ENCODE measurements at regions not wholly inside any gene's neighbourhood (a gene's known extent, or its start where the extent isn't known, plus 50 kb on each side); places are given as distances from the start of the nearest gene placed in this dataset.
"Not testable (repeated sequence)": the region's sequence is repeated elsewhere in the genome, so short reads cannot be mapped to it uniquely, and the experiment has no call there.

DNA sequence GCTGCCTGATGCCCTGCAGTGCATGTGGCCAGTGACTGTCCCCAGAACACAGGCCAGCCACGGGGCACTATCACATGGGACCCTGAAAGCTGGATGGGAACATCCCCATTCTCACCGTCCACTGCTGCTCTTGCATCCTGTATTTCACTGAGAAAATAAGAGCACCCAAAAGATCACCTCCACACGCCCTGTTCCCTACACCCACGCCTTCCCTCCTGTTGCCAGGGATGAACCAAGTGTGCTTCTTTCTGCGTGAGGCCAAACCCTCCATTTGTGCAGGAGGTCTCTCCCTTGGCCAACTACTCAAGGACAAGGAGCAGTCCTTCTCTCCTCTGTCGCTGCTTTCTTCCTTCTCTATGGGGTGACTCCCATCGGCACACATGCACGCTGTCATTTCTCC is 118.3 kb downstream of the LRRC37A3 start:
- H3K36me3 ChIP-seq (ENCODE audit: control insufficient read depth, insufficient read depth, low read length); POLR2A ChIA-PET; CTCF ChIA-PET; DNase-seq (ENCODE audit: low read depth); H3K4me3 ChIP-seq (ENCODE audit: low read depth, low read length); H3K27me3 ChIP-seq (ENCODE audit: control insufficient read depth, insufficient read depth, low read length): not testable (repeated sequence)

DNA sequence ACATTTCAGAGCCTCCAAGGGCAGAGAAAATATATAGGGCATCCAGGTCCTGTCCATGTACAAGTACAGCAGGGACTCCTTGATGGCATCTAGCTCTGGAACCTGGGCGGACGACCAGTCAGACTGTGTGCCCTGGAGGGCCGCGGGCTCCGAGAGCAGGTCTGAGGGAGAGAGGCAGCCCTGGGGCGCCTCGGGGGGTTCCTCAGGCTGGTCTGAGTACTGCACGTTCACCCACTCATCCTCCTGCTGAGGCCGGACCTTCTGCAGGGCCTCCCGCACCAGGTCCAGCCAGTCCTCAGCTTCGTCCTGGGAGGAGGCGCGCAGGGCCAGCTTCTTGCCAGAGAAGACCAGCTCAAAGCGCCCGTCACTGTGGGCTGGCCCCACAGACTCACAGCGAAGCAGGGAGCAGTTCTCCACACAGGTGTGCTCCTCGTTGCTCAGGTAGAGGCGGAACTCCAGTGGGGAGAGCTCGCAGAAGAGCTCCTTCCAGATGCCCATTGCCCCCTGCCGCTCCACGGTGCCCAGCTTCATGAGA is 118.8 kb downstream of the LRRC37A3 start:
- H3K27me3 ChIP-seq (ENCODE audit: control insufficient read depth, insufficient read depth, low read length); CTCF ChIA-PET; H3K36me3 ChIP-seq (ENCODE audit: control insufficient read depth, insufficient read depth, low read length); POLR2A ChIA-PET; DNase-seq (ENCODE audit: low read depth); H3K4me3 ChIP-seq (ENCODE audit: low read depth, low read length): not testable (repeated sequence)

- CTCF ChIA-PET; POLR2A ChIA-PET; H3K36me3 ChIP-seq (ENCODE audit: control insufficient read depth, insufficient read depth, low read length); H3K27me3 ChIP-seq (ENCODE audit: control insufficient read depth, insufficient read depth, low read length); H3K4me3 ChIP-seq (ENCODE audit: low read depth, low read length); DNase-seq (ENCODE audit: low read depth): not testable (repeated sequence)
Measured at GRCh38 chr17:64799543-64800188, 119.6 kb downstream of the LRRC37A3 start.

GRCh38 chr17:64798961-64799360 is 120.3 kb downstream of the LRRC37A3 start:
- DNase-seq (ENCODE audit: low read depth); H3K4me3 ChIP-seq (ENCODE audit: low read depth, low read length); H3K27me3 ChIP-seq (ENCODE audit: control insufficient read depth, insufficient read depth, low read length); H3K36me3 ChIP-seq (ENCODE audit: control insufficient read depth, insufficient read depth, low read length); CTCF ChIA-PET; POLR2A ChIA-PET: not testable (repeated sequence)

- H3K4me3 ChIP-seq (ENCODE audit: low read depth, low read length); H3K27me3 ChIP-seq (ENCODE audit: control insufficient read depth, insufficient read depth, low read length); POLR2A ChIA-PET; H3K36me3 ChIP-seq (ENCODE audit: control insufficient read depth, insufficient read depth, low read length); CTCF ChIA-PET; DNase-seq (ENCODE audit: low read depth): not testable (repeated sequence)
Measured at GRCh38 chr17:64798489-64798790, 120.8 kb downstream of the LRRC37A3 start.

DNA sequence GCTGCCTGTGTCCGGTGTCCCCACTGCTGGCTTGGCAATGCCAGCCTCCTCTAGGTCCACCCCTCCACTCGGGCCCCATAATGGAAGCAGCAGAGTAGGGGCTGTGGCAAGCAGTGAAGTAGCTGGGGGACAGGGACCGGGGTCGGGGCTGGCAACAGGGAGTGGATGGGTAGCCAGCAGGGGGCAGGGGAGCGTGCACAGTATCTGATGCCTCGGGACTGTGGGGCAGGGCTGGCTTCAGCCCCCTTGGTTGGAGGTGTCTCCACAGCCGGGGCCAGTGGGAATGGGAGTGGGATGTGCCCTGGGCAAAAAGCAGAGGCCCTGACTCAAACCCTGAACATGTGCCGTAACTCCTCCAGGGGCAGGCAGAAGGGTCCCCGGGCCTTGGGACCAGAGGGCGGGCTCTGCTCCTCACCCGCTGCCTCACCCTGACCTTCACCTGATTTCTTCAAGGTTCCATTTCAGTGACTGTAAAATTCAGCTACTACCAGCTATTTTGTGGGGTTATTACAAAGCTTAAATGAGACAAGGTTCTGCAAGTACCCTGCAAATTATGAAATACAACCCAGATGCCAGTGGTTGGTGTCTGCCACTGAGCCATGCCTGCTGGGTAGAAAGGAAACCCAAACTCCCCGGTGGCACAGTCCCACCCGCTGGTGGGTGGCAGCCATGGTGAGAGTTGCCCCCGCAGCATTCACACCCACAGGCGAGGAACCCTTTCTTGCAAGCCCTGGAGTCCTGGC is 121.4 kb downstream of the LRRC37A3 start:
- H3K27me3 ChIP-seq (ENCODE audit: control insufficient read depth, insufficient read depth, low read length); CTCF ChIA-PET; POLR2A ChIA-PET; DNase-seq (ENCODE audit: low read depth); H3K4me3 ChIP-seq (ENCODE audit: low read depth, low read length); H3K36me3 ChIP-seq (ENCODE audit: control insufficient read depth, insufficient read depth, low read length): not testable (repeated sequence)

DNA sequence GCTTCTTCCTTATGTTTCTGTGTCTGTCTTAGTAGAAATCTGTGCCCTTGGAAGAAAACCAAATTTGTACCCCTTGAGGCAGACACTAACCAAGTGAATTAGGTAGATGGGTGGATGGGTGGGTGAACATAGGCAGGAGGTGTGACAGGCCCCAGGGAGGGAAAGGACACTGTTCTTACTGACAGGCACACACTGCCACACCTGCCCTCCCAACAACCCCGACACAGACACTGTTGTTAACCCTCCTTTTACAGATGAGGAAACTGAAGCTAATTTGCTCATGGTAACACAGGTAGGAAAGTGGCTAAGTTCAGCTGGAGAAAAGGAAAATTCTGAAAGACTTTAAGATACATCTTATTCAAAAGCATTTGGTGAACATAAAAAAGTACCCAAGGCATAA is 123.9 kb downstream of the LRRC37A3 start:
- DNase-seq (ENCODE audit: low read depth); POLR2A ChIA-PET; H3K27me3 ChIP-seq (ENCODE audit: control insufficient read depth, insufficient read depth, low read length); CTCF ChIA-PET; H3K4me3 ChIP-seq (ENCODE audit: low read depth, low read length); H3K36me3 ChIP-seq (ENCODE audit: control insufficient read depth, insufficient read depth, low read length): not testable (repeated sequence)

- H3K36me3 ChIP-seq (ENCODE audit: control insufficient read depth, insufficient read depth, low read length); H3K4me3 ChIP-seq (ENCODE audit: low read depth, low read length); POLR2A ChIA-PET; CTCF ChIA-PET; DNase-seq (ENCODE audit: low read depth); H3K27me3 ChIP-seq (ENCODE audit: control insufficient read depth, insufficient read depth, low read length): not testable (repeated sequence)
Measured at GRCh38 chr17:64794548-64795274, 124.6 kb downstream of the LRRC37A3 start.

GRCh38 chr17:64794113-64794512 is 125.2 kb downstream of the LRRC37A3 start:
- DNase-seq (ENCODE audit: low read depth); H3K4me3 ChIP-seq (ENCODE audit: low read depth, low read length); H3K27me3 ChIP-seq (ENCODE audit: control insufficient read depth, insufficient read depth, low read length); CTCF ChIA-PET; POLR2A ChIA-PET; H3K36me3 ChIP-seq (ENCODE audit: control insufficient read depth, insufficient read depth, low read length): not testable (repeated sequence)

GRCh38 chr17:64792793-64793575 is 126.3 kb downstream of the LRRC37A3 start:
- H3K4me3 ChIP-seq (ENCODE audit: low read depth, low read length); POLR2A ChIA-PET; H3K36me3 ChIP-seq (ENCODE audit: control insufficient read depth, insufficient read depth, low read length); H3K27me3 ChIP-seq (ENCODE audit: control insufficient read depth, insufficient read depth, low read length); CTCF ChIA-PET; DNase-seq (ENCODE audit: low read depth): not testable (repeated sequence)

GRCh38 chr17:64792276-64792675 is 127.0 kb downstream of the LRRC37A3 start:
- H3K27me3 ChIP-seq (ENCODE audit: control insufficient read depth, insufficient read depth, low read length); H3K4me3 ChIP-seq (ENCODE audit: low read depth, low read length); DNase-seq (ENCODE audit: low read depth); H3K36me3 ChIP-seq (ENCODE audit: control insufficient read depth, insufficient read depth, low read length); POLR2A ChIA-PET; CTCF ChIA-PET: not testable (repeated sequence)

GRCh38 chr17:64791691-64792090 is 127.6 kb downstream of the LRRC37A3 start:
- DNase-seq (ENCODE audit: low read depth); POLR2A ChIA-PET; H3K27me3 ChIP-seq (ENCODE audit: control insufficient read depth, insufficient read depth, low read length); CTCF ChIA-PET; H3K4me3 ChIP-seq (ENCODE audit: low read depth, low read length); H3K36me3 ChIP-seq (ENCODE audit: control insufficient read depth, insufficient read depth, low read length): not testable (repeated sequence)

All from BJ (cell line).